ELR (cell line): ENCODE measurements at regions not wholly inside any gene's neighbourhood (a gene's known extent, or its start where the extent isn't known, plus 50 kb on each side); places are given as distances from the start of the nearest gene placed in this dataset.
"Not testable (repeated sequence)": the region's sequence is repeated elsewhere in the genome, so short reads cannot be mapped to it uniquely, and the experiment has no call there.

Source experiments
- DNase-seq: peaks from one replicate; pipeline ENCODE4 v3.0.0-alpha.2; 2015; ENCODE audit warnings: low read depth

DNA sequence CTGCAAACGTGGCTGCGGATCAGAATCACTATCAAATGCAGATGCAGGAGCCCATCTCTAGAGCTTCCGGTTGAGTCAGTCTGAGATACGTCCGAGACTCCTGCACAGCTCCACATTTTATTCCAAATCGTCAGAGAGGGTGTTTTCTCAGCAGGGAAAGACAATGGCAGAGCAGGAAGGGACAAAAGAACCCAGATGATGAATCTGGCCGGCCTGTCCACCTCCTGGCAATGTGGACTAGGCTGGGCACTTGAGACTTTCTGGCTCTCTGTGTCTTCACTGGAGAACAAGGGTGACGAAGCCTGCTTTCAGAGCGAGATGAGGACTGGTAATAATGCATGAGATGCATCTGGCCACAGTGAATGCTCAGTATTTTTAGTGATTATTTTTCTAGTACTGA lies 255.9 kb upstream of the MYT1L start:
- no peak for DNase-seq

- DNase-seq = no peak
These were observed 255.1 kb upstream of the MYT1L start for GRCh38 chr2:2586068-2586776.

DNA sequence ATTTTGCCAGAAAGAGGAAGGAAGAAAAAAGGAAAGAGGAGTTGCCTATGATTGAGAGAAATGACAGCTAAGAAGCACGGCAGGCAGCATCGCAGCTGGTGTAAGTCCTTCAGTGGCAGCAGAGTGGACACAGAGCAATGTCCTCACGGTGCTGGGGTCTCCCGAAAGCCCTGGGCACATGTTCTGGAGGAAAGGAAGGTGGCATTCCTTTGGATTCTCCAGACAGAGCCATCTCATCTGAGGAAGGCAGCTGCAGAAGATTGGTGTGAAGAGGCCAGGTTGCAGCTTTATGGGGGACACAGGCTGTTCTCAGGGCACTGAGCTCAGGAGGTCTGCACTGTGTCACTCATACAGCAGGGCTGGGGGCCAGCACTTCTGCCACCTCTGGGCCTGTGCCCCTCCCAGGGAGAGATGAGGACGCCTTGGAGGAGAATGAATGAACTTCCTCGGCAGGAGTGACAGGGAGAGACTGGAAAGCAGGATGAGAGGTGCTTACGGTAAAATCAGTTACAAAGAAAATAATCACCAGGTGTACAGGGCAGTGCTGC lies 252.0 kb upstream of the MYT1L start:
- DNase-seq = no peak

- no peak for DNase-seq
These were observed 250.5 kb upstream of the MYT1L start for GRCh38 chr2:2581331-2582159.

DNA sequence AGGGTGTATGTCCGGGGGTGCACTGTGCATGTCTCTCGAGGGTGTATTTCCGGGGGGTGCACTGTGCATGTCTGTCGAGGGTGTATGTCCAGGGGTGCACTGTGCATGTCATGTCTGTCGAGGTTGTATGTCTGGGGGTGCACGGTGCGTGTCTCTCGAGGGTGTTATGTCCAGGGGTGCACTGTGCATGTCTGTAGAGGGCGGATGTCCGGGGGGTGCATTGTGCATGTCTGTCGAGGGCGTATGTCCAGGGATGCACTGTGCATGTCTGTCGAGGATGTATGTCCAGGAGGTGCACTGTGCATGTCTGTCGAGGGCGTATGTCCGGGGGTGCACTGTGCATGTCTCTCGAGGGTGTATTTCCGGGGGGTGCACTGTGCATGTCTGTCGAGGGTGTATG lies 249.8 kb upstream of the MYT1L start:
- DNase-seq = not testable (repeated sequence)

GRCh38 chr2:2580341-2580740 lies 249.3 kb upstream of the MYT1L start:
- no peak for DNase-seq

GRCh38 chr2:2579814-2580213 lies 248.7 kb upstream of the MYT1L start:
- no peak for DNase-seq

DNA sequence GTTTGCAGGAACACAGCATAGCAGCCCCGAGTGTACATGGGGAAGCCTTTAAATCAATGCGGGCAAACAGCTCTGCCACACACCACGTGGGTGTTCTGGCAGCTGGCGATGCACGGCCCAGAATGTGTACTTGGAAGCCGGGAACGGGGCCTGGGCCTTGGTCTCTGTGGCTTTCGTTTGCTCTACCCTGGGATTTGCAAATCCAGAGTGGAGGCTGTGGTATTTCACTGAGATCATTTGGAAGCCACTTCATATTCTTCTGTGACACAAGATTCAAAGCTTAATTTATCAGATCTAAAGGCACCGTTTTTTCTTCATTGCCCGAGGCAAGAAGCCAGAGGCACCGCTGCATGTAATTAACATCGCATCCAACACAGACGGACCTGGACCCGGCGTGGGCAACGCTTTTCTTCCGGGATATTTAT lies 246.3 kb upstream of the MYT1L start:
- DNase-seq = no peak

GRCh38 chr2:2575870-2576386 lies 244.9 kb upstream of the MYT1L start:
- DNase-seq = no peak

DNA sequence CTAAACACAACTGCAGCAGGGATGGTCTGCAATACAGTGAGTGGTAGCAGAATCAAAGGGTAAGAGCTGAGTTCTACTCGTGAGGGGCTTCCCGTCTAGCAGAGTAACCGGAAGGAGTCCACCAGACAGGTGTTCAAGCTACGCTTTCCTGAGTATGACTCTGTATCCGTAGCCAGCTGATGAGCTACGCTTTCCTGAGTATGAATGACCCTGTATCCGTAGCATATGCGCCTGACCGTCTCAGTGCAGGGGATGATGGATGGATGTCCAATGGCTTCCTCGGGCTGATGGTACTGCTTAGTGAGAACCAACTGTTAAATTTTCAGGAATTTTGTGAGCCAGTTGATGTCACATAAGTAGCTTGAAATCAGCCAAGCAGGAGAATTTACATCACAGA lies 244.1 kb upstream of the MYT1L start:
- no peak for DNase-seq

- DNase-seq = no peak
These were observed 243.5 kb upstream of the MYT1L start for GRCh38 chr2:2574401-2575180.

- peak; percentile 2 for DNase-seq
These were observed 242.7 kb upstream of the MYT1L start for GRCh38 chr2:2573658-2574293.

- DNase-seq = no peak
These were observed 242.1 kb upstream of the MYT1L start for GRCh38 chr2:2573205-2573604.

DNA sequence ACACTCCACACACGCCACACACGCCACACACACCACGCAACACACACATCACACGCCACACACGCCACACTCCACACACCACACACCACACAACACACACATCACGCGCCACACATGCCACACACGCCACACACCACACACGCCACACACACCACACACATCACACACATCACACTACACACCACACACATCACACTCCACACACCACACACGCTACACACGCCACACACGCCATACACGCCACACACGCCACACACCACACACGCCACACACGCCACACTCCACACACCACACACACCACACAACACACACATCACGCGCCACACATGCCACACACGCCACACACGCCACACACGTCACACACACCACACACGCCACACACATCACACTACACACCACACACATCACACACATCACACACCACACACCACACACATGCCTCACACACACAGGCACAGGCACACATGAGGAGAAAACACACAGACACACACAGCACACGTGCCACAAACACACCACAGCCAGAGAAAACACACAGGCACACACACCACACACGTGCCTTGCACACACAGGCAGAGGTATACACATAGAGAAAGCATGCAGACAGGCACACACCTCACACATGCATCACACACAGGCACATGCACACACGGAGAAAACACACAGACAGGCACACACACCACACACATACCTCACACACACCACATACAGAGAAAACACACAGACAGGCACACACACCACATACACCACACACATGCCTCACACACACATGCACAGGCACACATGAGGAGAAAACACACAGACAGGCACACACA lies 241.5 kb upstream of the MYT1L start:
- no peak for DNase-seq

DNA sequence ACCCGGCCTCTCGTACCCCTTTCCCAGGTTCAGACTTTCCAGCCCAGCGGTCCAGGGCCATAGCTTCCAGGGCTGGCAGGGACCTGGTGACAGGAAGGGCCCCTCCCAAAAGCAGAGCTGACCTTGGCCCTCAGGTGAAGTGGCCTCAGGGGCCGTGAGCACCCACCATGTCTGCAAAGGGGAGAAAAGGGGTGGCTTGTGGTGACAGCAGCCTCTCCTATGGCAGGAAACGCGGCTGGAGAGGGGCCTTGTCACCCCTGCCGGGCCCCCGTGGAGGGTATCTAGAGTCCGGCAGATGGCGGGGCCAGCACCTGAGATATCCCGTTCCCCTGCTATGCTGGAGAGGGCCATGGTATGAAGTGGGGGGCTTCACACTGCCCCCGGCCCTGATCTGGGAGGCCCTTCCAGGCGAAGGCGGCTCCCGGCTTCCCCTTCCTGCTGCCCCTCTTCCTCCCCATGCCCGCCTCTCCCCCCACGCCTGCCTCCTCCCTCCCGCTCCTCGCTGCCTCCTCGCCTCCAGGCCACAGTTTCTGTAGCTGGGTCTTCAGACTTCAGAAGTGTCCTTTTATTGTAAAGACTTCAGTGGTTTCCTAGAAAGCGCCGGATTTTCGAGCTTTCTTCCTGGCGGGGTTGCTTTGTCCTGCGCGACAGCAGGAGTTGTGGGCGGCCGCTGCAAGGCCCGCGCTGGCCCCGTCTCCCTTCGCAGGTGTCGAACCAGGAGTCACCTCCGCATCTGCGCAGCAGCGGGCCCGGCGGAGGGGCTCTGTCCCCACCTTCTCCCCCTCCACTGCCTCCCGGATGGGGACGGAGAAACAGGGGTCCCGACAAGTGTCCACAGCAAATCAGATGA lies 240.5 kb upstream of the MYT1L start:
- DNase-seq = no peak

DNA sequence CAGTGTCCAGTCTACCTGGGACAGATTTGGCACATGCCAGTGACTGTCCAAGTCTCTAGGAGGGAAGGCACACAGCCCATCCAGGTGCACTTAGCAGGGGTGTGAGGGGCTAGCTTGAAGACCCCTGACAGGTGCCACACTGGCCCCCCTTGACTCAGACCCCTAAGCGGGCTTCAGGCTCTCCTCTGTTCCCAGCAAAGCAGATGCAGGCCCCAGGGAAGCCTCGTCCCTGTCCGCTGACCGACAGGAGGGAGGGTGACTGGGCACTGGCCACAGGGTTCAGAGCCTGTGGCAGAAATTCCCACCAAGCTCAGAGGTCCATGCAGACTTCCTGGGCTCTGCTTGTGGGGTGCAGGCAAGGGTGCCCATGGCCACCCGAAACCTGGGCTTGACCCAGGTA lies 239.8 kb upstream of the MYT1L start:
- DNase-seq = no peak

DNA sequence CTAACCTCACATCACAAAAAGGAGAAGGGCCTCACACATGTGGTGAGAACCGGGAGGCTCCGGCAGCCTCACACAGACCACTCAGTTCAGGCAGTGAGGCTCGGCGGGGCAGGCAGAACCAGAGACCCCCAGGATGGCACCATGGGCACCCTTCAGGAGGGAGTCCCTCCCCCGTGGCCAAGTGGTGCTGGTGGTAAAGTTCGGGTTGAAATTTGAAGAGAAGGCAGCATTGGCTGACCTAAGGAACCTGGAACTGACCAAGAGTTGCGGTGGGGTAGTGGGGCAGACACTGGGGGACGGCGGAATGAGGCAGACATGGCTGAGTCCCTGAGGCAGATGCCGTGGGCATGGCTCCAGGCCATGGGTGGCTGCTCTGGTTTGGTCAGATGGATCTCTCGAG lies 239.3 kb upstream of the MYT1L start:
- DNase-seq = no peak

GRCh38 chr2:2569836-2570235 lies 238.8 kb upstream of the MYT1L start:
- DNase-seq = no peak

DNA sequence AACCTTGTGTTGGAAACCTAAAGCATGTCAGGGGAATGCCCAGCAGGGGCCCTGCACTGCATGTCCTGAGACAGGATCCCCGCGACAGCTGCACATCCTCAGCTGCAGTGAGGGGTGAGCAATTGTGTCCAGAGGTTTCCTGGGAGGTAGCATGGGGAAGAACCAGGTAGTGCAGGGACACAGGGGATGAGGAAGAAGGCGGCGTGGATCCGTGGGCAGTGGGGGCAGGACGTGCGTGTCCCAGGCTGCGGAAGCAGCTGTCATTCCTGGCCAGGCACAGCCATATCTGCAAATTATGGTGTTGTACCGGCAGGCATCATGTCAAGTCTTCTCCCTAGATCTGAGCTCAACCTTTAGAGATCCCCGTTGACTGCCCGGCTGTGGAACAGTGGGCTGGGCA lies 238.2 kb upstream of the MYT1L start:
- DNase-seq = no peak

DNA sequence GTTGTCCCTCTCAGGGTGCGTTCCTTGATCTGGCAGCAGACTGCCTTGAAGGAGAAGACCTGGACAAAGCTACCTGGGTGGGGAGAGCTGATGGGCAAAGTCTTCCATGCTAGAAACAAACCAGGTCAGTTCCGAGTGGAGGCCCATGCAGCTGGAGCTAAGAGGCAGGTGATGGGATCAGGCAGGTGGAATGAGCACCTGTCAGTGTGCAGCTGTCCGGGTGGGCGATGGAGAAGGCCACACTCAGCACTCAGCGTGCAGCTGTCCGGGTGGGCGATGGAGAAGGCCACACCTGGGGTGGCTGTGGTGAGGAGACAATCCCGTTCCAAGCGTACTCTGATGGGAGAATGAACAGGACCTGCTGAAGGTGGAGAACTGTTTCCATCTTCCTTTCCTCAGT lies 237.3 kb upstream of the MYT1L start:
- no peak for DNase-seq
